Endothelial cell of umbilical vein (primary cell): ENCODE measurements at regions not wholly inside any gene's neighbourhood (a gene's known extent, or its start where the extent isn't known, plus 50 kb on each side); places are given as distances from the start of the nearest gene placed in this dataset.

Experiments used
- BruUV-seq: library from RNA; stranded (reverse); fragments of 400-500 nt; replicated peaks from 2 replicates; lab custom pipeline; 2021; lab: Mats Ljungman, UMichigan
- CTCF ChIA-PET: fragments of 300-600, 350-600 bp; sonication (Branson Sonifier 250); formaldehyde crosslinking; loops from one replicate; lab custom pipeline; 2021; ENCODE audit warnings: antibody characterized with exemption, inconsistent platforms; lab: Charles Lee
- POLR2A ChIA-PET: fragments of 300-600, 350-600 bp; sonication (Branson Sonifier 250); formaldehyde crosslinking; loops from one replicate; lab custom pipeline; 2021; ENCODE audit warnings: antibody characterized with exemption, inconsistent platforms; lab: Charles Lee
- DNase-seq: peaks from one replicate; pipeline ENCODE4 v3.0.0-alpha.2; 2011; ENCODE audit warnings: low read depth, low spot score
- FAIRE-seq: peaks from 2 replicates; lab custom pipeline; 2011; peaks lifted over from hg19 to GRCh38; lab: Jason Lieb, UNC
- H2AFZ ChIP-seq: 2 replicates; pipeline ENCODE4 v1.6.0; 2012; ENCODE audit warnings: low read depth, low read length, control low read depth, inconsistent platforms
- H3K27ac ChIP-seq: 2 replicates; pipeline ENCODE4 v1.5.1; 2011; ENCODE audit warnings: low read depth, mild to moderate bottlenecking, control low read depth, low read length, moderate library complexity; ENCODE audit not compliant: insufficient read depth
- H3K27me3 ChIP-seq, 2 experiments: 2 replicates each; pipeline versions ENCODE4 v1.6.0 to v1.6.1; 2011; ENCODE audit warnings: low read length in 2 of 2, mixed read lengths in 1 of 2; ENCODE audit not compliant: control insufficient read depth in 2 of 2, insufficient read depth in 2 of 2
- H3K36me3 ChIP-seq, 2 experiments: 2 replicates in 1 of 2; 3 replicates in 1 of 2; pipeline ENCODE4 v1.5.1; 2011; ENCODE audit warnings: low read length in 2 of 2, mild to moderate bottlenecking in 1 of 2, moderate library complexity in 1 of 2; ENCODE audit not compliant: control insufficient read depth in 2 of 2, insufficient read depth in 2 of 2; ENCODE audit errors: extremely low read depth in 1 of 2
- H3K4me1 ChIP-seq: 3 replicates; pipeline ENCODE4 v1.5.1; 2011; ENCODE audit warnings: mild to moderate bottlenecking, low read length; ENCODE audit not compliant: control insufficient read depth, insufficient read depth; ENCODE audit errors: extremely low read depth
- H3K4me2 ChIP-seq: 2 replicates; pipeline ENCODE4 v1.6.1; 2011; ENCODE audit warnings: low read length, control low read depth, mixed read lengths; ENCODE audit not compliant: insufficient read depth
- H3K4me3 ChIP-seq, 3 experiments: fragments of 200-600 bp in 1 of 3; sonication (generic), shearing (Covaris generic) in 1 of 3; replicated peaks in 1 of 3; 2 replicates each; pipeline ENCODE4 v1.5.1; 2011 to 2016; ENCODE audit warnings: control low read depth in 3 of 3, low read length in 3 of 3, mild to moderate bottlenecking in 2 of 3, inconsistent platforms in 1 of 3, low read depth in 1 of 3, moderate library complexity in 1 of 3; ENCODE audit not compliant: insufficient read depth in 1 of 3
- H3K79me2 ChIP-seq: 2 replicates; pipeline ENCODE4 v1.6.0; 2012; ENCODE audit warnings: low read length, inconsistent platforms; ENCODE audit not compliant: control insufficient read depth, insufficient read depth
- H3K9ac ChIP-seq: replicated peaks from 2 replicates; pipeline ENCODE3; 2011; ENCODE audit warnings: low read length, control low read depth; ENCODE audit not compliant: insufficient read depth; ENCODE audit errors: extremely low read depth
- H3K9me1 ChIP-seq: replicated peaks from 3 replicates; pipeline ENCODE4 v1.6.0; 2011; ENCODE audit warnings: mild to moderate bottlenecking, low read length; ENCODE audit not compliant: control insufficient read depth, insufficient read depth; ENCODE audit errors: extremely low read depth
- H3K9me3 ChIP-seq: replicated peaks from 2 replicates; pipeline ENCODE4 v1.5.1; 2012; ENCODE audit warnings: low read length, inconsistent platforms; ENCODE audit not compliant: control insufficient read depth, insufficient read depth
- H4K20me1 ChIP-seq: replicated peaks from 2 replicates; pipeline ENCODE3; 2011; ENCODE audit warnings: mild to moderate bottlenecking, low read length; ENCODE audit not compliant: control insufficient read depth, insufficient read depth; ENCODE audit errors: extremely low read depth
- CTCF ChIP-seq, 2 donors: IDR thresholded peaks; 1 replicate in 1 of 2; 2 replicates in 1 of 2; pipeline ENCODE4 v1.5.1; 2011; ENCODE audit warnings: low read length in 2 of 2, mild to moderate bottlenecking in 2 of 2, moderate library complexity in 2 of 2, control low read depth in 1 of 2, inconsistent platforms in 1 of 2, low read depth in 1 of 2; ENCODE audit not compliant: insufficient read depth in 1 of 2; ENCODE audit errors: extremely low read depth in 1 of 2
- EZH2 ChIP-seq: IDR thresholded peaks from 2 replicates; pipeline ENCODE4 v1.6.1; 2012; ENCODE audit warnings: borderline replicate concordance, low read depth, mild to moderate bottlenecking, moderate library complexity, low read length, inconsistent platforms; ENCODE audit not compliant: severe bottlenecking
- FOS ChIP-seq: IDR thresholded peaks from 2 replicates; pipeline ENCODE4 v1.6.1; 2011; ENCODE audit warnings: mild to moderate bottlenecking, low read length, moderate library complexity, borderline replicate concordance; ENCODE audit not compliant: insufficient read depth
- GATA2 ChIP-seq: IDR thresholded peaks from 2 replicates; pipeline ENCODE4 v1.7.0; 2011; ENCODE audit warnings: low read depth, mild to moderate bottlenecking, moderate library complexity, mixed read lengths, low read length; ENCODE audit not compliant: insufficient read length, insufficient read depth
- JUN ChIP-seq: IDR thresholded peaks from 2 replicates; pipeline ENCODE4 v1.6.1; 2011; ENCODE audit warnings: borderline replicate concordance, low read depth; ENCODE audit not compliant: insufficient read length, insufficient read depth
- MYC ChIP-seq: IDR thresholded peaks from one replicate; pipeline ENCODE4 v1.6.1; 2011; ENCODE audit warnings: mild to moderate bottlenecking, low read depth, low read length
- POLR2AphosphoS5 ChIP-seq: IDR thresholded peaks from 2 replicates; pipeline ENCODE4 v1.6.1; 2012; ENCODE audit warnings: low read depth, mild to moderate bottlenecking, control low read depth, low read length, moderate library complexity; ENCODE audit not compliant: insufficient read depth
- dilution Hi-C: fragments of 300-500 bp; cut with MboI; formaldehyde crosslinking; loops from one replicate; pipeline ENCODE4 v1.15.0; 2019; ENCODE audit warnings: low sequenced_read_pairs; ENCODE audit not compliant: extremely low pct_ligation_motif_present
- intact Hi-C: fragments of 100-400 bp; cut with micrococcal nuclease; formaldehyde crosslinking; loops from one replicate; pipeline ENCODE4 v1.10.0; 2022

DNA sequence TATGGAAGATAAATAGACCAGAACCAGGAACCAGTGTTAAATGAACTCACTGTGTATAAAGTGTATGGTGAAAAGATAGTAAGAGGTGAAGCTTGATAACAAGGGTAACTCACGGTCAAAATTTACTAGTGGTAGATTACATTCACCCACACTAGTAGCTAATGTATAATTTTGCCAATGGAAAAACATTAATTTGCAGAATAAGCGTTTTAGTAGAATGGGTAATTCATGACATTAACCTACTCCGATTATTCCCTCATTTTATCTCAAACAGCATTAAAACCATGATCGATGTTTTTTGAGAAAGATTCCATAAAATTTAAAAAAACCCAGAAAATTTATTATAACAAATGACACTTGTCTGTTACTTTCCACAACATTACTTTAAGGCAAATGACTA, 57.7 kb upstream of the PPP1R3A start:
- H2AFZ ChIP-seq: no peak overlapping the region
- BruUV-seq: no TSS peak
- no peaks in the 10 kb centered on the region for H3K4me1 ChIP-seq
- H3K79me2 ChIP-seq: no peaks in the 10 kb centered on the region
- dilution Hi-C loops (no loop called here), intact Hi-C loops (no loop called here)
- H3K27me3 ChIP-seq: no peaks in the 10 kb centered on the region
- TF ChIP-seq CTCF (IDR thresholded peaks at IDR 0.05; ENCODE audit: extremely low read depth in 1 of 2, insufficient read depth in 1 of 2, low read depth in 1 of 2, low read length in 2 of 2): no peak
- TF ChIP-seq EZH2: no peak
- TF ChIP-seq JUN: no peak
- H3K9me1 ChIP-seq: no peaks in the 10 kb centered on the region
- no peak overlapping the region for H3K9ac ChIP-seq
- no peaks in the 10 kb centered on the region for H3K9me3 ChIP-seq
- no peaks in the 10 kb centered on the region for H4K20me1 ChIP-seq
- POLR2A ChIA-PET: no interaction called here
- H3K27ac ChIP-seq: no peak overlapping the region
- H3K4me3 ChIP-seq: no peak overlapping the region
- H3K36me3 ChIP-seq: no peaks in the 10 kb centered on the region
- CTCF ChIA-PET: no interaction called here
- H3K4me2 ChIP-seq: no peak overlapping the region
- no peak for FAIRE-seq
- DNase-seq: no peak

- intact Hi-C loops (no loop called here), dilution Hi-C loops (no loop called here)
- Histone ChIP-seq H3K4me1 (no peaks in the 10 kb centered on the region), H3K4me2 (no peak overlapping the region), H3K79me2 (no peaks in the 10 kb centered on the region), H3K27me3 (no peaks in the 10 kb centered on the region), H2AFZ (no peak overlapping the region), H4K20me1 (no peaks in the 10 kb centered on the region), H3K4me3 (no peak overlapping the region), H3K9ac (no peak overlapping the region), H3K9me3 (no peaks in the 10 kb centered on the region), H3K9me1 (no peaks in the 10 kb centered on the region), H3K27ac (no peak overlapping the region), H3K36me3 (no peaks in the 10 kb centered on the region)
- FAIRE-seq (no peak), DNase-seq (no peak)
- TF ChIP-seq FOS: no peak
- no peak for TF ChIP-seq JUN
- TF ChIP-seq MYC: no peak
- TF ChIP-seq EZH2: no peak
- no peak for TF ChIP-seq GATA2
- no peak for TF ChIP-seq POLR2AphosphoS5
- no TSS peak for BruUV-seq
- ChIA-PET POLR2A (no interaction called here), CTCF (interaction anchor here (1.1 kb wide), 1 partner anchor 195 kb away, joined by 3 read pairs; no protein-coding TSS in a partner anchor)
Measured at GRCh38 chr7:113968713-113969112, 49.9 kb upstream of the PPP1R3A start.
